Breast epithelium (tissue), 3 donors: ENCODE measurements at regions not wholly inside any gene's neighbourhood (a gene's known extent, or its start where the extent isn't known, plus 50 kb on each side); places are given as distances from the start of the nearest gene placed in this dataset.
"Not testable (repeated sequence)": the region's sequence is repeated elsewhere in the genome, so short reads cannot be mapped to it uniquely, and the experiment has no call there.

ENCODE experiments used
- POLR2AphosphoS5 ChIP-seq, 3 donors: sonication (generic); formaldehyde crosslinking; IDR thresholded peaks; one replicate each; pipeline ENCODE4 v1.6.1; 2017; ENCODE audit warnings: antibody characterized with exemption in 3 of 3
- TF ChIP-seq, protein P1 (sequence below), 3 donors: fragments of 450-650 bp; IDR thresholded peaks; one replicate each; pipeline ENCODE4 v1.5.1; 2016 to 2017; ENCODE audit warnings: antibody characterized with exemption in 3 of 3, mild to moderate bottlenecking in 3 of 3, moderate library complexity in 3 of 3

- TF ChIP-seq, protein P1, sequence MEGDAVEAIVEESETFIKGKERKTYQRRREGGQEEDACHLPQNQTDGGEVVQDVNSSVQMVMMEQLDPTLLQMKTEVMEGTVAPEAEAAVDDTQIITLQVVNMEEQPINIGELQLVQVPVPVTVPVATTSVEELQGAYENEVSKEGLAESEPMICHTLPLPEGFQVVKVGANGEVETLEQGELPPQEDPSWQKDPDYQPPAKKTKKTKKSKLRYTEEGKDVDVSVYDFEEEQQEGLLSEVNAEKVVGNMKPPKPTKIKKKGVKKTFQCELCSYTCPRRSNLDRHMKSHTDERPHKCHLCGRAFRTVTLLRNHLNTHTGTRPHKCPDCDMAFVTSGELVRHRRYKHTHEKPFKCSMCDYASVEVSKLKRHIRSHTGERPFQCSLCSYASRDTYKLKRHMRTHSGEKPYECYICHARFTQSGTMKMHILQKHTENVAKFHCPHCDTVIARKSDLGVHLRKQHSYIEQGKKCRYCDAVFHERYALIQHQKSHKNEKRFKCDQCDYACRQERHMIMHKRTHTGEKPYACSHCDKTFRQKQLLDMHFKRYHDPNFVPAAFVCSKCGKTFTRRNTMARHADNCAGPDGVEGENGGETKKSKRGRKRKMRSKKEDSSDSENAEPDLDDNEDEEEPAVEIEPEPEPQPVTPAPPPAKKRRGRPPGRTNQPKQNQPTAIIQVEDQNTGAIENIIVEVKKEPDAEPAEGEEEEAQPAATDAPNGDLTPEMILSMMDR (IDR thresholded peaks at IDR 0.05), result not testable (repeated sequence)
- TF ChIP-seq POLR2AphosphoS5 (IDR thresholded peaks at IDR 0.05), result not testable (repeated sequence)
Observed at GRCh38 chr2:91765018-91765754, 3073.7 kb downstream of the RPIA start.
